ENCODE measurements at regions not wholly inside any gene's neighbourhood (a gene's known extent, or its start where the extent isn't known, plus 50 kb on each side); places are given as distances from the start of the nearest gene placed in this dataset.

DNA sequence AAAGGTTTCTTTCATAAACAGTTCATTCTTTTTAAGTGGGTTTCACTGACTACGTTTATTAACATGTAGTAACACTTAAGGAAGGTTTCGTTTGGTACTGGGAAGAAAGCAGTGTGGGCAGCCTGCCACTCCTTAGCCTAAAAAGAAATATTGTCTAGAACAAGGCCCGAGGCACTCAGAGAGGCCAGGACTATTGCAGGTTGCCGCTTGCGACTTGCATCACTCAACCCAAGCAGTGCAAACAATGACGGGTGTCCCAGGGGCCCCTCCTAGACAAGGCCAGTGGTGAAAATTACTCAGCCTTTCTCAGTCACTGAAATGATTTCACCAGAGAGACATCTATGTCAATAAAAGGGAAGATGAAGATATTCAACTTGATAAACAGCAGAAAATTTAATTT is 243.9 kb downstream of the SNX13 start:
- TF ChIP-seq, protein P1, sequence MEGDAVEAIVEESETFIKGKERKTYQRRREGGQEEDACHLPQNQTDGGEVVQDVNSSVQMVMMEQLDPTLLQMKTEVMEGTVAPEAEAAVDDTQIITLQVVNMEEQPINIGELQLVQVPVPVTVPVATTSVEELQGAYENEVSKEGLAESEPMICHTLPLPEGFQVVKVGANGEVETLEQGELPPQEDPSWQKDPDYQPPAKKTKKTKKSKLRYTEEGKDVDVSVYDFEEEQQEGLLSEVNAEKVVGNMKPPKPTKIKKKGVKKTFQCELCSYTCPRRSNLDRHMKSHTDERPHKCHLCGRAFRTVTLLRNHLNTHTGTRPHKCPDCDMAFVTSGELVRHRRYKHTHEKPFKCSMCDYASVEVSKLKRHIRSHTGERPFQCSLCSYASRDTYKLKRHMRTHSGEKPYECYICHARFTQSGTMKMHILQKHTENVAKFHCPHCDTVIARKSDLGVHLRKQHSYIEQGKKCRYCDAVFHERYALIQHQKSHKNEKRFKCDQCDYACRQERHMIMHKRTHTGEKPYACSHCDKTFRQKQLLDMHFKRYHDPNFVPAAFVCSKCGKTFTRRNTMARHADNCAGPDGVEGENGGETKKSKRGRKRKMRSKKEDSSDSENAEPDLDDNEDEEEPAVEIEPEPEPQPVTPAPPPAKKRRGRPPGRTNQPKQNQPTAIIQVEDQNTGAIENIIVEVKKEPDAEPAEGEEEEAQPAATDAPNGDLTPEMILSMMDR (IDR thresholded peaks at IDR 0.05; ENCODE audit: low read depth, low read length, poor library complexity, severe bottlenecking), result no peak
- TF ChIP-seq EZH2phosphoT487 (IDR thresholded peaks at IDR 0.05; ENCODE audit: borderline replicate concordance, low read length), result no peak

Measured in DOHH2 (cell line).